H9 (cell line): ENCODE measurements at regions not wholly inside any gene's neighbourhood (a gene's known extent, or its start where the extent isn't known, plus 50 kb on each side); places are given as distances from the start of the nearest gene placed in this dataset.

ENCODE experiments used
- DNase-seq: peaks from one replicate; pipeline ENCODE4 v3.0.0-alpha.2; 2017
- H2AFZ ChIP-seq: one replicate; pipeline ENCODE4 v1.6.1; 2013; ENCODE audit warnings: mild to moderate bottlenecking, low read length, control low read depth, moderate library complexity
- H2AK5ac ChIP-seq: 2 replicates; pipeline ENCODE4 v1.6.1; 2013; ENCODE audit warnings: low read length, control low read depth, mixed read lengths; ENCODE audit not compliant: insufficient read length
- H2BK120ac ChIP-seq: one replicate; pipeline ENCODE4 v1.6.1; 2013; ENCODE audit warnings: low read depth, mild to moderate bottlenecking, low read length, control low read depth, inconsistent platforms; ENCODE audit not compliant: poor library complexity, severe bottlenecking
- H2BK12ac ChIP-seq: 2 replicates; pipeline ENCODE4 v1.6.1; 2013; ENCODE audit warnings: low read length, control low read depth, mixed read lengths, low read depth; ENCODE audit not compliant: insufficient read length
- H2BK15ac ChIP-seq: 2 replicates; pipeline ENCODE4 v1.6.1; 2013; ENCODE audit warnings: low read depth, low read length, control low read depth
- H2BK20ac ChIP-seq: one replicate; pipeline ENCODE4 v1.6.1; 2013; ENCODE audit warnings: low read depth, mild to moderate bottlenecking, low read length, control low read depth, inconsistent platforms; ENCODE audit not compliant: poor library complexity, severe bottlenecking
- H2BK5ac ChIP-seq: 2 replicates; pipeline ENCODE4 v1.6.1; 2013; ENCODE audit warnings: low read length, control low read depth, mixed read lengths; ENCODE audit not compliant: insufficient read length
- H3K14ac ChIP-seq: 2 replicates; pipeline ENCODE4 v1.6.1; 2013; ENCODE audit warnings: low read length, control low read depth; ENCODE audit not compliant: insufficient read depth
- H3K18ac ChIP-seq: 2 replicates; pipeline ENCODE4 v1.6.1; 2013; ENCODE audit warnings: low read depth, mild to moderate bottlenecking, mixed read lengths, low read length, control low read depth; ENCODE audit not compliant: insufficient read length
- H3K23ac ChIP-seq: 2 replicates; pipeline ENCODE4 v1.6.1; 2013; ENCODE audit warnings: low read length, control low read depth, mixed read lengths, low read depth; ENCODE audit not compliant: insufficient read length
- H3K23me2 ChIP-seq: 2 replicates; pipeline ENCODE4 v1.6.1; 2013; ENCODE audit warnings: low read depth, mild to moderate bottlenecking, mixed read lengths, low read length, control low read depth; ENCODE audit not compliant: insufficient read length, poor library complexity, severe bottlenecking
- H3K27ac ChIP-seq: 2 replicates; pipeline ENCODE4 v1.5.1; 2013; ENCODE audit warnings: low read length, control low read depth, mixed read lengths, low read depth; ENCODE audit not compliant: insufficient read length
- H3K27me3 ChIP-seq: 2 replicates; pipeline ENCODE4 v1.6.1; 2013; ENCODE audit warnings: low read length, control low read depth, inconsistent platforms; ENCODE audit not compliant: insufficient read depth
- H3K4ac ChIP-seq: 2 replicates; pipeline ENCODE4 v1.6.1; 2013; ENCODE audit warnings: low read depth, mild to moderate bottlenecking, control low read depth, inconsistent platforms, low read length, moderate library complexity
- H3K4me1 ChIP-seq: 2 replicates; pipeline ENCODE4 v1.6.1; 2013; ENCODE audit warnings: low read length, control low read depth, inconsistent platforms; ENCODE audit not compliant: insufficient read depth
- H3K4me2 ChIP-seq: 2 replicates; pipeline ENCODE4 v1.6.1; 2013; ENCODE audit warnings: low read length, control low read depth, mixed read lengths; ENCODE audit not compliant: insufficient read length, insufficient read depth
- H3K56ac ChIP-seq: 2 replicates; pipeline ENCODE4 v1.6.1; 2013; ENCODE audit warnings: low read depth, mild to moderate bottlenecking, mixed read lengths, low read length, control low read depth; ENCODE audit not compliant: insufficient read length
- H3K79me1 ChIP-seq: 2 replicates; pipeline ENCODE4 v1.6.1; 2013; ENCODE audit warnings: low read depth, mild to moderate bottlenecking, moderate library complexity, low read length, control low read depth, inconsistent platforms; ENCODE audit not compliant: insufficient read depth, poor library complexity, severe bottlenecking
- H3K79me2 ChIP-seq: 2 replicates; pipeline ENCODE4 v1.6.1; 2013; ENCODE audit warnings: low read length, control low read depth, inconsistent platforms; ENCODE audit not compliant: insufficient read depth
- H3K9ac ChIP-seq: 2 replicates; pipeline ENCODE4 v1.6.1; 2013; ENCODE audit warnings: low read length, control low read depth, mixed read lengths; ENCODE audit not compliant: insufficient read length; ENCODE audit errors: extremely low read depth
- H3K9me3 ChIP-seq: one replicate; pipeline ENCODE4 v1.6.1; 2013; ENCODE audit warnings: low read depth, low read length, inconsistent platforms; ENCODE audit not compliant: control insufficient read depth
- H3T11ph ChIP-seq: one replicate; pipeline ENCODE4 v1.6.1; 2013; ENCODE audit warnings: mild to moderate bottlenecking, low read length, control low read depth, inconsistent platforms
- H4K20me1 ChIP-seq: one replicate; pipeline ENCODE4 v1.6.1; 2013; ENCODE audit not compliant: control insufficient read depth, insufficient read length, insufficient read depth
- H4K5ac ChIP-seq: 2 replicates; pipeline ENCODE4 v1.6.1; 2013; ENCODE audit warnings: low read depth, mild to moderate bottlenecking, mixed read lengths, low read length, control low read depth; ENCODE audit not compliant: insufficient read length
- H4K8ac ChIP-seq: replicated peaks from 2 replicates; pipeline ENCODE4 v1.6.1; 2013; ENCODE audit warnings: low read length, control low read depth, mixed read lengths, low read depth; ENCODE audit not compliant: insufficient read length
- H4K91ac ChIP-seq: 2 replicates; pipeline ENCODE4 v1.6.1; 2013; ENCODE audit warnings: low read depth, mild to moderate bottlenecking, moderate library complexity, mixed read lengths, low read length, control low read depth; ENCODE audit not compliant: insufficient read length
- H3K27ac Mint-ChIP-seq, 3 experiments: 2 replicates in 2 of 3; 3 replicates in 1 of 3; pipeline ENCODE4 v1.8.0; 2020 to 2021; ENCODE audit warnings: mixed read lengths in 3 of 3, mild to moderate bottlenecking in 1 of 3, moderate library complexity in 1 of 3
- H3K27me3 Mint-ChIP-seq: 2 replicates; pipeline ENCODE4 v1.8.0; 2021; ENCODE audit warnings: low read depth, mild to moderate bottlenecking, moderate library complexity, mixed read lengths
- H3K36me3 Mint-ChIP-seq, 3 experiments: 2 replicates in 2 of 3; 3 replicates in 1 of 3; pipeline ENCODE4 v1.8.0; 2020 to 2021; ENCODE audit warnings: low read depth in 3 of 3, mixed read lengths in 3 of 3; ENCODE audit not compliant: insufficient read depth in 1 of 3
- H3K4me1 Mint-ChIP-seq, 2 experiments: 2 replicates each; pipeline ENCODE4 v1.8.0; 2020; ENCODE audit warnings: mixed read lengths in 2 of 2
- H3K4me3 Mint-ChIP-seq, 2 experiments: 2 replicates in 1 of 2; 3 replicates in 1 of 2; pipeline ENCODE4 v1.8.0; 2020 to 2021; ENCODE audit warnings: mild to moderate bottlenecking in 2 of 2, mixed read lengths in 2 of 2, moderate library complexity in 1 of 2
- H3K9me3 Mint-ChIP-seq, 2 experiments: 2 replicates in 1 of 2; 3 replicates in 1 of 2; pipeline ENCODE4 v1.8.0; 2020; ENCODE audit warnings: mild to moderate bottlenecking in 2 of 2, mixed read lengths in 2 of 2, moderate library complexity in 1 of 2
- CTCF ChIP-seq: fragments of 200-600 bp; sonication (generic); conservative IDR thresholded peaks from 3 replicates; pipeline ENCODE4 v1.8.0; 2021; ENCODE audit warnings: antibody characterized with exemption, mild to moderate bottlenecking
- WGBS: extraction: QIAGEN DNeasy Blood & Tissue Kit; methylation state at CpG from one replicate; pipeline ENCODE4 v1.1.7; 2013; ENCODE audit warnings: missing lambda C conversion rate, low lambda C conversion rate, mixed read lengths; ENCODE audit not compliant: insufficient read length; ENCODE audit errors: extremely low coverage; 5-methylcytosine and 5-hydroxymethylcytosine counted together

DNA sequence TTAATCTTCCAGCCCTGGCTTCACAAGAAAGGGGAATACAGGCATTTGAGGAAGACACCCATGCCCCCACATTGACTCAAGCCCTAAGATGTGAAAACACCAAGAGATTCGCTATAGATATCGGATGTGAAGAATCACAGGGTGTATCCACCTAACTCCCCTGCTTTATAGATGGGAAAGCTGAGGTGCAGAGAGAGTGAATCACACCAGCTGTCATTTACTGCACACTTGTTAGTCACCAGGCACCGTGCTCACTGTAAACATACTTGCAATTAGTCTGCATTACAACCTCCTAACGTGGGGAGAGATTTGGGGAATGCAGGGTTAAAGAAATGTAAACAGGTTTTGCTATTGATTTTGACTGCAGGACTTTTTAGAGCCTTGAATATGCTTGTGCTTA, 325.5 kb downstream of the C16orf95 start:
- no peak overlapping the region for H3T11ph ChIP-seq
- no CpG with 5 or more reads among the region's 4 CpGs for WGBS

More for the DNA sequence above, 325.5 kb downstream of the C16orf95 start:
- H3K9ac ChIP-seq, result no peak overlapping the region
- H3K27ac ChIP-seq, result no peak overlapping the region
- no peak for TF ChIP-seq CTCF
- no peaks in the 10 kb centered on the region for H3K4me1 ChIP-seq
- peaks cover 0 to 6% (median 4%) of the 10 kb centered on the region in 3 experiments; a peak in 2 of 7 replicates for H3K36me3 Mint-ChIP-seq
- H3K4me2 ChIP-seq, result no peak overlapping the region
- H2BK12ac ChIP-seq, result no peak overlapping the region
- DNase-seq, result no peak
- no peak overlapping the region for H3K4me3 Mint-ChIP-seq
- no peak overlapping the region for H3K27ac Mint-ChIP-seq
- no peaks in the 10 kb centered on the region for H3K23me2 ChIP-seq
- no peak overlapping the region for H4K5ac ChIP-seq
- no peak overlapping the region for H4K91ac ChIP-seq
- H2AFZ ChIP-seq, result no peak overlapping the region
- no peaks in the 10 kb centered on the region for H3K79me2 ChIP-seq
- no peak overlapping the region for H2BK20ac ChIP-seq
- no peak overlapping the region for H3K18ac ChIP-seq
- H3K9me3 Mint-ChIP-seq, result peaks cover 6 to 8% of the 10 kb centered on the region in 2 experiments
- no peak overlapping the region for H3K56ac ChIP-seq
- H3K4me1 Mint-ChIP-seq, result peaks cover 4 to 10% of the 10 kb centered on the region in 2 experiments
- H3K4ac ChIP-seq, result no peak overlapping the region
- H3K23ac ChIP-seq, result no peak overlapping the region
- no peak overlapping the region for H2BK15ac ChIP-seq
- H4K20me1 ChIP-seq, result no peaks in the 10 kb centered on the region
- H3K14ac ChIP-seq, result no peak overlapping the region
- no peak overlapping the region for H2AK5ac ChIP-seq
- H2BK120ac ChIP-seq, result no peak overlapping the region
- H4K8ac ChIP-seq, result no peak overlapping the region
- H3K79me1 ChIP-seq, result no peaks in the 10 kb centered on the region
- H3K9me3 ChIP-seq, result no peaks in the 10 kb centered on the region
- H2BK5ac ChIP-seq, result no peak overlapping the region
- H3K27me3 ChIP-seq, result no peaks in the 10 kb centered on the region
- H3K27me3 Mint-ChIP-seq, result peaks cover 9% of the 10 kb centered on the region
